ENCODE measurements at regions not wholly inside any gene's neighbourhood (a gene's known extent, or its start where the extent isn't known, plus 50 kb on each side); places are given as distances from the start of the nearest gene placed in this dataset.

- Histone ChIP-seq H4K8ac (ENCODE audit: low read depth, low read length) (no peak overlapping the region), H3K9ac (ENCODE audit: low read length) (no peak overlapping the region), H3K9me3 (ENCODE audit: insufficient read depth, low read depth, low read length) (no peaks in the 10 kb centered on the region), H3K27me3 (ENCODE audit: insufficient read depth, low read length) (no peaks in the 10 kb centered on the region), H2BK12ac (ENCODE audit: low read length) (no peak overlapping the region), H3K4me1 (ENCODE audit: control insufficient read depth in 1 of 2, insufficient read depth in 2 of 2, low read length in 2 of 2) (no peaks in the 10 kb centered on the region), H2BK120ac (ENCODE audit: insufficient read depth, low read length, poor library complexity) (no peak overlapping the region), H3K14ac (ENCODE audit: low read length) (no peak overlapping the region), H2BK5ac (ENCODE audit: low read depth, low read length, poor library complexity) (no peak overlapping the region), H4K91ac (ENCODE audit: low read depth, low read length) (no peak overlapping the region), H3K4me2 (ENCODE audit: low read length) (no peak overlapping the region), H3K4me3 (ENCODE audit: low read depth, low read length) (no peak overlapping the region), H3K18ac (ENCODE audit: low read length) (no peak overlapping the region), H3K79me1 (ENCODE audit: low read length) (no peaks in the 10 kb centered on the region), H4K12ac (ENCODE audit: low read depth, low read length) (no peak overlapping the region), H3K79me2 (ENCODE audit: control insufficient read depth, insufficient read depth, low read length, poor library complexity) (no peaks in the 10 kb centered on the region), H3K27ac (ENCODE audit: low read depth, low read length) (no peak overlapping the region), H3K23ac (ENCODE audit: low read length) (no peak overlapping the region), H3K4ac (ENCODE audit: low read depth, low read length) (no peak overlapping the region), H2AK5ac (ENCODE audit: low read length) (no peak overlapping the region), H3K36me3 (ENCODE audit: control insufficient read depth in 1 of 2, insufficient read depth in 2 of 2, low read length in 2 of 2) (no peaks in the 10 kb centered on the region), H2AFZ (ENCODE audit: insufficient read depth, low read length, poor library complexity) (no peak overlapping the region)
- no CpG with 5 or more reads among the region's 2 CpGs for WGBS (ENCODE audit: extremely low coverage, insufficient coverage, insufficient read length)
- no peak for DNase-seq
These were observed 566.6 kb upstream of the ZWINT start for GRCh38 chr10:56927701-56928100.

GRCh38 chr10:56920601-56921261 lies 559.7 kb upstream of the ZWINT start:
- Histone ChIP-seq H3K36me3 (ENCODE audit: control insufficient read depth in 1 of 2, insufficient read depth in 2 of 2, low read length in 2 of 2) (no peaks in the 10 kb centered on the region), H3K4me2 (ENCODE audit: low read length) (no peak overlapping the region), H2BK12ac (ENCODE audit: low read length) (no peak overlapping the region), H3K4me3 (ENCODE audit: low read depth, low read length) (no peak overlapping the region), H2AFZ (ENCODE audit: insufficient read depth, low read length, poor library complexity) (no peak overlapping the region), H4K8ac (ENCODE audit: low read depth, low read length) (no peak overlapping the region), H3K4me1 (ENCODE audit: control insufficient read depth in 1 of 2, insufficient read depth in 2 of 2, low read length in 2 of 2) (no peaks in the 10 kb centered on the region), H3K79me1 (ENCODE audit: low read length) (no peaks in the 10 kb centered on the region), H3K18ac (ENCODE audit: low read length) (no peak overlapping the region), H2BK120ac (ENCODE audit: insufficient read depth, low read length, poor library complexity) (no peak overlapping the region), H2BK5ac (ENCODE audit: low read depth, low read length, poor library complexity) (no peak overlapping the region), H3K9ac (ENCODE audit: low read length) (no peak overlapping the region), H4K12ac (ENCODE audit: low read depth, low read length) (no peak overlapping the region), H3K27me3 (ENCODE audit: insufficient read depth, low read length) (no peaks in the 10 kb centered on the region), H4K91ac (ENCODE audit: low read depth, low read length) (no peak overlapping the region), H2AK5ac (ENCODE audit: low read length) (no peak overlapping the region), H3K79me2 (ENCODE audit: control insufficient read depth, insufficient read depth, low read length, poor library complexity) (no peaks in the 10 kb centered on the region), H3K23ac (ENCODE audit: low read length) (no peak overlapping the region), H3K27ac (ENCODE audit: low read depth, low read length) (no peak overlapping the region), H3K14ac (ENCODE audit: low read length) (no peak overlapping the region), H3K9me3 (ENCODE audit: insufficient read depth, low read depth, low read length) (no peaks in the 10 kb centered on the region), H3K4ac (ENCODE audit: low read depth, low read length) (no peak overlapping the region)
- no peak for DNase-seq
- no CpG with 5 or more reads among the region's 11 CpGs for WGBS (ENCODE audit: extremely low coverage, insufficient coverage, insufficient read length)

- Histone ChIP-seq H3K23ac (ENCODE audit: low read length) (no peak overlapping the region), H3K27ac (ENCODE audit: low read depth, low read length) (no peak overlapping the region), H2BK5ac (ENCODE audit: low read depth, low read length, poor library complexity) (no peak overlapping the region), H3K4me2 (ENCODE audit: low read length) (no peak overlapping the region), H2BK120ac (ENCODE audit: insufficient read depth, low read length, poor library complexity) (no peak overlapping the region), H3K4me3 (ENCODE audit: low read depth, low read length) (no peak overlapping the region), H3K79me1 (ENCODE audit: low read length) (no peaks in the 10 kb centered on the region), H2AFZ (ENCODE audit: insufficient read depth, low read length, poor library complexity) (no peak overlapping the region), H3K4ac (ENCODE audit: low read depth, low read length) (no peak overlapping the region), H2AK5ac (ENCODE audit: low read length) (no peak overlapping the region), H3K79me2 (ENCODE audit: control insufficient read depth, insufficient read depth, low read length, poor library complexity) (no peaks in the 10 kb centered on the region), H3K9ac (ENCODE audit: low read length) (no peak overlapping the region), H2BK12ac (ENCODE audit: low read length) (no peak overlapping the region), H3K18ac (ENCODE audit: low read length) (no peak overlapping the region), H3K9me3 (ENCODE audit: insufficient read depth, low read depth, low read length) (peaks cover 2% of the 10 kb centered on the region), H3K36me3 (ENCODE audit: control insufficient read depth in 1 of 2, insufficient read depth in 2 of 2, low read length in 2 of 2) (no peaks in the 10 kb centered on the region), H3K27me3 (ENCODE audit: insufficient read depth, low read length) (no peaks in the 10 kb centered on the region), H3K14ac (ENCODE audit: low read length) (no peak overlapping the region), H4K8ac (ENCODE audit: low read depth, low read length) (no peak overlapping the region), H4K12ac (ENCODE audit: low read depth, low read length) (no peak overlapping the region), H3K4me1 (ENCODE audit: control insufficient read depth in 1 of 2, insufficient read depth in 2 of 2, low read length in 2 of 2) (no peaks in the 10 kb centered on the region), H4K91ac (ENCODE audit: low read depth, low read length) (no peak overlapping the region)
- DNase-seq = no peak
- WGBS (ENCODE audit: extremely low coverage, insufficient coverage, insufficient read length) = no CpG with 5 or more reads among the region's 2 CpGs
These were observed 551.0 kb upstream of the ZWINT start for GRCh38 chr10:56912043-56912442.

- no peak overlapping the region for H2AK5ac ChIP-seq (ENCODE audit: low read length)
- no peak overlapping the region for H2BK5ac ChIP-seq (ENCODE audit: low read depth, low read length, poor library complexity)
- no peak overlapping the region for H3K14ac ChIP-seq (ENCODE audit: low read length)
- no peaks in the 10 kb centered on the region for H3K79me1 ChIP-seq (ENCODE audit: low read length)
- no peaks in the 10 kb centered on the region for H3K79me2 ChIP-seq (ENCODE audit: control insufficient read depth, insufficient read depth, low read length, poor library complexity)
- no peak overlapping the region for H3K27ac ChIP-seq (ENCODE audit: low read depth, low read length)
- H4K8ac ChIP-seq (ENCODE audit: low read depth, low read length) = no peak overlapping the region
- H3K4me2 ChIP-seq (ENCODE audit: low read length) = no peak overlapping the region
- no peak overlapping the region for H3K4ac ChIP-seq (ENCODE audit: low read depth, low read length)
- no peak for DNase-seq
- H3K18ac ChIP-seq (ENCODE audit: low read length) = no peak overlapping the region
- H3K4me3 ChIP-seq (ENCODE audit: low read depth, low read length) = no peak overlapping the region
- no peak overlapping the region for H2AFZ ChIP-seq (ENCODE audit: insufficient read depth, low read length, poor library complexity)
- H3K9me3 ChIP-seq (ENCODE audit: insufficient read depth, low read depth, low read length) = no peaks in the 10 kb centered on the region
- no peak overlapping the region for H4K12ac ChIP-seq (ENCODE audit: low read depth, low read length)
- H3K4me1 ChIP-seq (ENCODE audit: control insufficient read depth in 1 of 2, insufficient read depth in 2 of 2, low read length in 2 of 2) = no peaks in the 10 kb centered on the region
- H4K91ac ChIP-seq (ENCODE audit: low read depth, low read length) = no peak overlapping the region
- no peaks in the 10 kb centered on the region for H3K36me3 ChIP-seq (ENCODE audit: control insufficient read depth in 1 of 2, insufficient read depth in 2 of 2, low read length in 2 of 2)
- H3K27me3 ChIP-seq (ENCODE audit: insufficient read depth, low read length) = no peaks in the 10 kb centered on the region
- H3K9ac ChIP-seq (ENCODE audit: low read length) = no peak overlapping the region
- no peak overlapping the region for H3K23ac ChIP-seq (ENCODE audit: low read length)
- no peak overlapping the region for H2BK12ac ChIP-seq (ENCODE audit: low read length)
- no peak overlapping the region for H2BK120ac ChIP-seq (ENCODE audit: insufficient read depth, low read length, poor library complexity)
These were observed 544.0 kb upstream of the ZWINT start for GRCh38 chr10:56905051-56905450.

Measured in trophoblast cell (in vitro differentiated cells and primary cell).